ENCODE measurements at regions not wholly inside any gene's neighbourhood (a gene's known extent, or its start where the extent isn't known, plus 50 kb on each side); places are given as distances from the start of the nearest gene placed in this dataset.
"Not testable (repeated sequence)": the region's sequence is repeated elsewhere in the genome, so short reads cannot be mapped to it uniquely, and the experiment has no call there.

DNA sequence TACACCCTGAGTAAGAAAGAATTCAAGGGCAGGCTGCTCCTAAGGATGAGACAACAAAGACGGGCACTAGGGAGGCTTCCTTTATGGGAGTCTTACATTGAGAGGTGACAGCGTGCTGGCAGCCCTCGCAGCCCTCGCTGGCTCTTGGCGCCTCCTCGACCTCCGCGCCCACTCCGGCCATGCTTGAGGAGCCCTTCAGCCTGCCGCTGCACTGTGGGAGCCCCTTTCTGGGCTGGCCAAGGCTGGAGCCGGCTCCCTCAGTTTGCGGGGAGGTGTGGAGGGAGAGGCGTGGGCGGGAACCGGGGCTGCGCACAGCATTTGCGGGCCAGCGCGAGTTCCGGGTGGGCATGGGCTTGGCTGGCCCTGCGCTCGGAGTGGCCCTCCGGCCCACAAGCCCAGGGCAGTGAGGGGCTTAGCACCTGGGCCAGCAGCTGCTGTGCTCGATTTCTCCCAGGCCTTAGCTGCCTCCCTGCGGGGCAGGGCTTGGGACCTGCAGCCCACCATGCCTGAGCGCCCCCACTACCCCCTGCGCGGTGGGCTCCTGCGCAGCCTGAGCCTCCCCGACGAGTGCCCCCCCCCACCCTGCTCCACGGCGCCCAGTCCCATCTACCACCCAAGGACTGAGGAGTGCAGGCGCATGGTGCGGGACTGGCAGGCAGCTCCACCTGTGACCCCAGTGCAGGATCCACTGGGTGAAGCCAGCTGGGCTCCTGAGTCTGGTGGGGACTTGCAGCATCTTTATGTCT, 75.3 kb downstream of the BARX1 start:
- DNase-seq (ENCODE audit: low spot score); FAIRE-seq: not testable (repeated sequence)

DNA sequence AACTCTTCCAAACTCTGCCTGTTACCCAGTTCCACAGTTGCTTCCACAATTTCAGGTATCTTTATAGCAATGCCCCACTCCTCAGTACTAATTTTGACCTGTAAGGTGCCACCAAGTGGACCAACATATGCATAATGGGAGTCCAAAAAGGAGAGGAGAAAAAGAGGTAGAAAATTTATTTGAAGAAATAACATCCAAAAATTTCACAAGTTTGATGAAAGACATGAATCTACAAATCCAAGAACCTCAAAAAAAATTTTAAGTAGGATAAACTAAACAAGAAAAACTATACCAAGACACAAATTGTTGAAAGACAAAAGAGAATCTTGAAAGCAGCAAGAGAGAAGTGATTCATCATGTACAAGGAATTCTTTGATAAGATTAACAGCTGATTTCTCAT, 79.8 kb downstream of the BARX1 start:
- no peak for DNase-seq (ENCODE audit: low spot score)
- FAIRE-seq = no peak

DNA sequence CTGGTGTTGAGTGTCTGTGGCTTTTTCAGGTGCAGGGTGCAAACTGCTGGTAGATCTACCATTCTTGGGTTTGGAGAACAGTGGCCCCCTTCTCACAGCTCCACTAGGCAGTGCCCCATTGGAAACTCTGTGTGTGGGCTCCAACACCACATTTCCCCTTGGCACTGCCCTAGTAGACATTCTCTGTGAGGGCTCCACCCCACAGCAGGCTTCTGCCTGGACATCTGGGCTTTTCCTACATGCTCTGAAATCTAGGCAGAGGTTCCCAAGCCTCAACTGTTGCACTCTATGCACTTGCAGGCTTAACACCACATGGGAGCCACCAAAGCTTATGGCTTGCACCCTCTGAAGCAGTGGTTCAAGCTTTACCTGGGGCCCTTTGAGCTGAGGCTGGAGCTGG, 80.9 kb downstream of the BARX1 start:
- FAIRE-seq = no peak
- DNase-seq (ENCODE audit: low spot score) = no peak

DNA sequence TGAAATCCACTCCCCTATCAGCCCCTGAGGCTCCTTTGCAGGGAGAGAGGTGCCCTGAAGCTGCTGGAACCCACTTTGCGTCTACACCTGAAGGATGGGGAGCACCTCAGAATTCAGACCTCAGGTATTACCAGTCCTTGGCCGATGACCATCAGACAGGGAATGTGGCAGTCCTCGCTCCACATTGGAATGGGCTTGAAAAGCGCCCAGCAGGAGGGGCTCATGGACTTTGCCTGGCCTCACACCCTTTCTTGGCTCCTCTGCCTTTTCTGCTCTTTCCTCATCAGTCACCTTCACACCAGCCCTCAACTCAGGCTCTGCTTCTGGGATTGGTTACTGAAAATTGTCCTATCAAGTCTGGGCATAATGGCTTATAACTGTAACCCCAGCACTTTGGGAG, 83.9 kb downstream of the BARX1 start:
- no peak for DNase-seq (ENCODE audit: low spot score)
- no peak for FAIRE-seq

DNA sequence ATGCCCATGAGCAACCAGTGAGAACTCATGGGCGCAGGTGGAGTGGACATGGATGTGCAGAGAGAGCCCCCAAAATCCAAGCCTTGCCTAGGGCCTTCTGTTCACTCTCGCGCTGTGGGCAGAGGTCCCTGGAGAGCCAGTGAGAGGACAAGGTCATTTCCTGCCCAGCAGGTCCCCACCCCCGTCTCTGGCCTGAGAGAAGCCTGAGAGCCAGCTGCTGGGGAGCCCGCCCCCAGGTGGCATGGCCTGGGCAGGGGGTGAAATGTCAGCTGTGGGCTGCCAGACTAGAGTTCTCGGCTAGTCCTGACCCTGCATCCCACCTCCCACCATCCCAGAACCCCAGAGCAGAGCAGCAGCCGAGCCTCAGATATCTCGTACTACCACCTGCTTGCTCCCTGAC, 85.3 kb downstream of the BARX1 start:
- FAIRE-seq = no peak
- no peak for DNase-seq (ENCODE audit: low spot score)

DNA sequence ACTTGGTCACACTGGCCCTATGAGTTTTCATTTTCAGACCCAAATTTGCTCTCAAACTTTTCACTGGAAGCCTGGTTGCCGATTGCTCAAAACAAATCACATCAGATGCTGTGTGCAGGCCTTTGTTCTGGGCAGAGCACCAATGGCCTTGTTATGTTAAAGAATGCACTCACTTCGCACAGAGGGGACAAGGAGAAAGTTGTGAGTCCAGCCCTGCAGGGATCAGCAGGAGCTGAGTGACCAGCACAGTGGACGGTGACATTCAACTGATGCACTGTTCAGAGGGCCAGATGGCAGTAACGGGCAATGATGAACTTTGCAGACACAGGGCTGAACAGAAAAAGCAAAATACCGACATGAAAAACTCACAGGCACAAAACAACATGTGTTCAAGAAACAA, 86.1 kb downstream of the BARX1 start:
- DNase-seq (ENCODE audit: low spot score) (no peak), FAIRE-seq (no peak)

DNA sequence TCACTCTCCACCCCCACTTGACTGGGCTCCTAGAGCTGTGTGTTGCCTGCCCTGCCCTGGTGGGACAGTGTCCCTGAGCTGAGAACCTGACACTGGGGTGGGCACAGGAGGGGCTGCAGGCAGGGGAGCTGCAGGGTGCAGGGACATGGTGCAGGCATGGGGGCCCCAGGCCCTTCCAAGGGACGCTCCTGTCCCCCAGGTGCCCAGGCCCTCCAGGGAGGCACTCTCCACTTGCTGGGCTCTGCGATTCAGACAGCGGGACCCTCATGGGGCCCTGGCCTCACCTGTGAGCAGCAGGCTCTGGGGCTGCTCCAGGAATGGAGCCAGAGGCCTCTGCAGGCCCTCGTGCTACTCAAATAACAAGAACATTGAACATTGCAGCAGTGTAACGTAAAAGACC, 89.4 kb downstream of the BARX1 start:
- no peak for DNase-seq (ENCODE audit: low spot score)

DNA sequence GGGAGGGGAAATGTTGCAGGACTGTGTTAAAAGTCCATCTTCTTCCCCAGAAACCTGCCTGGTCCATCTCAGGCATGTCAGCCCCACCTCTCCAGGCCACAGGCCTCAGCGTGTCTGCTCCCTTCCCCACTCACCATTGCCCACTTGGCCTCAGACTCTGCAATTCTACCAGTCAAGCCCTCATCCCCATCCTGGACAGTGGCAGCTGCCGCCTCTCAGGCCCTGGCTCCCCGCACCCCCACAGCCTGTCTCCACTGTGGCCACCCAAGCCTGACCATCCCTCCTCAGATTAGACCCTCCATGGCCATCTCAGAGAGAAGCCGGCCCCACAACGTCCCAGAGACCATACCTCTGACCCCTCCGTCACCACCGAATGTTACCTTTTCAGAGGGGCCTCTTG, 89.9 kb downstream of the BARX1 start:
- DNase-seq (ENCODE audit: low spot score) (no peak), FAIRE-seq (no peak)

More for the DNA sequence above, 89.4 kb downstream of the BARX1 start:
- FAIRE-seq = no peak

DNA sequence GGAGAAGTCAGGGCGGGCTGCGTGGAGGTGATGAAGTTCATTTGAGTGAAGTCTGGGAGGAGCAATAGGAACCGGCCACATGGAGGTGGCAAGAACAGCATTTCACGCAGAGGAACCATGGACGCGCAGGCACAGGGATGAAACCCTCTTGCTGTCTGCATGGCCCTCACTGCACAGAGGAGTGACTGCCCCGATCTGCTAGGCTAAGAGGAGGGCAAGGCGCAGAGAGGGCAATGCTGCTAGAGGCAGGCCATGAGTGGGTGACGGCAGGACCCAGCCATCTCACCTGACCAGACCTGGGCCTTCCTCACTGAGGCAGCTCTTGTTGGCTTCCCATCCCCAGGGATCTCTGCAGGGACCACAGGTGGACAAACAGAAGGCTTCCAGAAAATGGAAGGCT, 90.3 kb downstream of the BARX1 start:
- no peak for DNase-seq (ENCODE audit: low spot score)
- no peak for FAIRE-seq

DNA sequence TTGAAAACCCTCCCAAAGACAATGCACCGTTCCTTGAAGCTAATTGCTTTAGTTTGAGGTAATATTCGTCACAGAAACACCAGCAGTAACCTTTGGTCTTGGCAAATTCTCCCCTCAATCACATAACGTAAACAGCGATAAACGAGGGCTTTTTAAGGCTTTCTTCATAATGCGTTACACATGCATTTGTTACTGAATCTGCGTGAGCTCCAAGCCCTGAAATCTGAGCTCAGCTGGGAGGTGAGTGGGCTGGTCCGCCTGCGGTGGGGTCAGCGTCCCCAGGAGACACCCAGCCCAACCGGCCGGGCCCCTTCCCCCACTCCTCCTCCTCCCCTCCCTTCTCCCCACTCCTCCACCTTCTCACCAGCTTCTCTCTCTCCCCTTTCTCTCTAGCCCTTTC, 91.1 kb downstream of the BARX1 start:
- no peak for DNase-seq (ENCODE audit: low spot score)

DNA sequence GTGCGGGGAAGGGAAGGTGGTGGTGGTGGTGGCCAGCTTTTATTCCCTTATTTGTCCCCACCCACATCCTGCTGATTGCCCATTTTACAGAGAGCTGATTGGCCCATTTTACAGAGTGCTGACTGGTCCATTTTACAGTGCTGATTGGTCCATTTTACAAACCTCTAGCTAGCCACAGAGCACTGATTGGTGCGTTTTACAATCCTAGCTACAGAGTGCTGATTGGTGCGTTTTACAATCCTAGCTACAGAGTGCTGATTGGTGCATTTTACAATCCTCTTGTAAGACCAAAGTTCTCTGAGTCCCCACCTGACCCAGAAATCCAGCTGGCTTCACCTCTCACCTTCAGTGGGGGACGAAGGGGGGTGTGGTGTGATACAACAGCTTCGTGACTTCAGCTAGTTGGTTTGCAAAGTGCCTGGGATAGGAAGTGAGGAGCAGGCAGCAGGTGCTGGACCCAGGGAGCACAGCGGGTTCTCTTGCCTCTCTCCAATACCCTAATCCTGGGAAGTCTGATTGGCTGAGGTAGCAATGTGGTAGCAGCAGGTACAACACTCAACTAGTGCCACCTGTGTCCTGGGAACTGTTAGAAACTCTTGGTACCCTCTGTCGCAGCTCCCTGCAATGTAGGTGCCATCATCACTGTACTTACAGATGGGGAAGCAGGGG, 92.1 kb downstream of the BARX1 start:
- FAIRE-seq (no peak), DNase-seq (ENCODE audit: low spot score) (no peak)

More for the DNA sequence above, 91.1 kb downstream of the BARX1 start:
- no peak for FAIRE-seq

DNA sequence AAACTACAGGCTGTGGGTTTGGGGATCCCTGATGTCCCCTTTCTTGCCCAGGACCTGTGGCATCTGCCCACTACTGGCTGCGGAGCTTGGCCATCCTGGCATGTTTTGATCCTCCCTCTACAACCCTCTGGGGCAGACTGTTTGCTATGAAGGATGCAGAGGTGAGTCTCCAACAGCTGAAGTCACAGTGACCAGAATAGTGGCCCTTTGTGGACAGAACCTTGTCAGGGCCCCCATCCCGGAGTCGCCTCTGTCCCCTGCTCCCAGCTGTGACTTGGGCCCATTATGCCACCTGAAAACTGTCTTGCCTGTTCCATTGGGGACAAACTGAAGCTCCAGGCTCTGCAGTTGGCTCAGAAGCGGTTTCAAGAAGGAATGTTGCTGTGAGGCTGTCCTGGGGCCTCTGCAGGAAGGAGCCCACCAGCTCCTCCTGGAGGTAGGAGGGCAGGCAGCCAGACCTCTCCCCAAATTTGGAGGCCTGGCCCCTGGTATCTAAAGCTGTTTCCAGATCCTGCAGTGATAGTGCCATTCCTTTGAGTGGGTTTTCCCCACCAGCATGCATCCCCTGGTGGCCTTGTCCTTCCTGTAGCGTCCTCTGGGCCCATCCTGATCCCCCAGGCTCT, 93.3 kb downstream of the BARX1 start:
- FAIRE-seq = no peak

DNA sequence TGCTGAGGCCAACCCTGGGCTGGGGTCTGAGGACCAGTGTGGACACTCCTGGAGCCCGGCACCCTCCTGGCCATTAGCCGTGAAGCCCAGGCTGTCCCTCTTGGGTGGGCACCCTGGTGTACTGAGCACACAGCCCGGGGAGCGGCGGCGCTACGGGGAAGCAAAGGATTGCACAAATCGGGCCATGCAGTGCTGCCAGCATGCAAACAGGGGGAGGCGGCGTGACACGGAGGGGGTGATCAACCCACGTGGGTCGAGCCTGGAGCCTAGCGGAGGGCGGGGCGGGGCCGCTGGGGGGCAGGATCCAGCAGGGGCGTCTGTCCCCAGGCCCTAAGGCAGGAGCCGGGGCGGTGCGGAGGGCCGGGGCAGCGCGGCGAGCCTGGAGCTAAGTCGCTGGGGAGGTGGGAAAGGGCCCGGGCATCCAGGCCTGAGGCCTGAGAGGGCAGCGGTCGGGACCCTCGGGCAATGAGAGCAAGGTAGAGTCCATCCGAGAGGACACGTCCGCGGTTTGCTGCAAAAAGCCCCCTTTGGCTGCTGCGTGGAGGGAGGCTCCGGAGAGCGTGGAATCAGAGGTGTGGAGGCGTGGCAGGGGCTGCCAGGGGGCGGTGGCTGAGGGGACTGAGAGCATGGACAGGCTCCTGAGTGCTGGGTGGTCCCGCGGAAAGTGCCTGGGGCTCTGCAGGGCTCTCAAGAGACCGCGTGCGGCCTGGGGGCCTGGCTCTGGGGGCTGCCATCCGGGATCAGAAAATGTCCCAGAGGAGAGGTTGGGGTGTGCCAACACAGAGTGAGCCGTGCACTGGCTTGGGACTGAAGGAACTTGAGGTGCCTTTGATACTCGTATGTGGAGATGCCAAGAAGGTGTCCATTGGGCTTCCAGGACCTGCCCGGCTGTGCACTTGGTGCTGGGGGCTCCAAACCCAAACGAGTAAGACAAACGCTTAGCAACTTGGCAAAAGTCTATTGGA, 94.2 kb downstream of the BARX1 start:
- DNase-seq (ENCODE audit: low spot score) (no peak), FAIRE-seq (no peak)

More for the DNA sequence above, 93.3 kb downstream of the BARX1 start:
- DNase-seq (ENCODE audit: low spot score) = no peak

DNA sequence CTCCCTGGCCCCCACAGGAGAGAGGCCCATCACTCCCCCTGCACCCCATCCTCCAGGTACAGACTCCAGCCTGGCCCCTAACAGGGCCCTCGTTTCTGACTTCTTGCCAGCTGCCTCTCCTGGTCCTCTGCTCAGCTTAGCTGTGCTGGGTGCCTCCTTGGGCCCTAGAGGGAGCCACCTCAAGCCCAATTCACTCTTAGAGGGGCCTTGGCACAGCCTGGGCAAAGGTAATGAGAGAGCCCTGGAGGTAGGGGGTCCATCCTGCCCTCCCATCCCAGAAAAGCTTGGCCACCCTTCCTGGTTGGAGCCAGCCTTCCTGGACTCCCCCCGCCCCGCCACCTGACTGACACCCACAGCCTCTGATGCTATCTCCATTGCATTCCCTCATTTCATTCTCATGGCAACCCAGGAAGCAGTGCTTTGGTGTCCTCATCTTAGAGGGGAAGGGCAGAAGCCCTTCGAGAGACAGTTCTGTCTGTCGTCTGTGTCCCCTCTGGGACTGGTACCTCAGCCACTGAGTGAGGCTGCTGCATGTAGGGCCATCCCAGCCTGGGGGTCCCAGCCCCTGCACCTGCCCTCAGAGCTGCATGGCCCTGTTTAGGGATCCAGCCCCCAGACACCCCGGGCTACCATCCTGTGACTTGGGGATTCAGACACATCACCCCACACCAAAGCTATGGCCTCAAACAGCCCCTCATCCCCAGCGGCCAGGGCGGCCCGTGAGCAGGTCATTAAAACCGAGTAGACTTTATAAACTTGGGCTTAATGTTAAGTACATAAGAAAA, 95.5 kb downstream of the BARX1 start:
- FAIRE-seq (no peak), DNase-seq (ENCODE audit: low spot score) (no peak)

DNA sequence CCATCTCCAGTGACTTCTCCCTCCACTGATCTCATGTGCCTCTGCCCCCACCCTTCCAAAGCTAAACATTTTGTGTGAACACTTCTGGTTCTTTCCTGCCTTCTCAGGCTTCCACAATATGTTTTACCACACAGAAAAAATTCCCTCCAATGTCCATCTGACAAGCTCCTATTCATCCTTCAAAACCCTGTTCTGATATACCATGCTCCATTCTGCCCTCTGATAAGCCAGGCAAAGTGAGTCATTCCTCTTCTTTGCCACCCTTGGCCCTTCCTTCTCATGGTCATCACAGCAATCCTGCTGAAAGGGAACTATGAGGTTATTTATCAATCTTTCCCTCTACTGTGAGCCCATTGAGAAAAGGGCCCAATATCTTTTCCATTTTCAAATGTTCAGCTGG, 97.6 kb downstream of the BARX1 start:
- no peak for FAIRE-seq
- DNase-seq (ENCODE audit: low spot score) = no peak

DNA sequence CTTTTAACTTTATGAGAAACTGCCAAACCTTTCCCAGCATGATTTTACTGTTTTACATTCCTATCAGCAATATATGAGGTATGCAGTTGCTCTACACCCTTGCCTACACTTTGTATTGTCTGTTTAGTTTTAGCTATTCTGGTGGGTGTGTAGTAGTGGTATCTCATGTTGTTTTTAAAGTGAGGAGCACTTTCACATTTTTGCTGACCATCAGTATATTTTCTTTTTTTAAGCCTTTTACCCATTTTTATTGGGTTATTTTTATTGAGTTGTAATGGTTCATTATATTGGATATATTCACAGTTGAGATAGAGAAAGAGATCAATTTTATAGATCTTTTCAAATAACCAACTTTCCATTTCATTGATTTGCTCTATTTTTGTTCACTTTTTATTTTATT, 102.4 kb downstream of the BARX1 start:
- FAIRE-seq = no peak

DNA sequence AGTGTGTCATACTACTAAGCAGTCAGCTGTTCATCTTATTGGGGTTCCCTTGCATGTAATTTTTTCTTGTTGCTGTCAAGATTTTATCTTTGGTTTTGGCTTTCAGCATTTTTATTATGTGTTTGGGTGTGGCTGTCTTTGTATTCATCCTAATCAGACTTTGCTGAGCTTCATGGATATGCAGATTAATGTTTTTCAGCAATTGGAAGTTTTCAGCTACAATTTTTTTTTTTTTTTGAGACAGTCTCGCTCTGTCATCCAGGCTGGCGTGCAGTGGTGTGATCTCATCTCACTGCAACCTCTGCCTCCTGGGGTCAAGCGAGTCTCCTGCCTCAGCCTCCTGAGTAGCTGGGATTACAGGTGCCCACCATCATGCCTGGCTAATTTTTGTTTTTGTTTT, 108.8 kb downstream of the BARX1 start:
- FAIRE-seq (no peak), DNase-seq (ENCODE audit: low spot score) (no peak)

More for the DNA sequence above, 102.4 kb downstream of the BARX1 start:
- no peak for DNase-seq (ENCODE audit: low spot score)

DNA sequence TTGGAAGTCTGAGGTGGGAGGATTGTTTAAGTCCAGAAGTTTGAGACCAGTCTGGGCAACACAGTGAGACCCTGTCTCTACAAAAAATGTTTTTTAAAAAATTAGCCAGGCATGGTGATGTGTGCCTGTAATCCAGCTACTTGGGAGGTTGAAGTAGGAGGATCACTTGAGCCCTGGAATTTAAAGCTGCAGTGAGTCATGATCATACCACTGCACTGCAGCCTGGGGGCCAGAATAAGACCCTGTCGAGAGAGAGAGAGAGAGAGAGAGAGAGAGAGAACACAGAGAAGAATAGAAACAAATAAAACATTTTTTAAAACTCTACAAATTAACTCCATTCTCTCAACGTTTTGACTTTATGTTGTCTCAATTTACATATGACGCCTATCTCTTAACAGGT, 111.8 kb downstream of the BARX1 start:
- no peak for FAIRE-seq
- DNase-seq (ENCODE audit: low spot score) = no peak

DNA sequence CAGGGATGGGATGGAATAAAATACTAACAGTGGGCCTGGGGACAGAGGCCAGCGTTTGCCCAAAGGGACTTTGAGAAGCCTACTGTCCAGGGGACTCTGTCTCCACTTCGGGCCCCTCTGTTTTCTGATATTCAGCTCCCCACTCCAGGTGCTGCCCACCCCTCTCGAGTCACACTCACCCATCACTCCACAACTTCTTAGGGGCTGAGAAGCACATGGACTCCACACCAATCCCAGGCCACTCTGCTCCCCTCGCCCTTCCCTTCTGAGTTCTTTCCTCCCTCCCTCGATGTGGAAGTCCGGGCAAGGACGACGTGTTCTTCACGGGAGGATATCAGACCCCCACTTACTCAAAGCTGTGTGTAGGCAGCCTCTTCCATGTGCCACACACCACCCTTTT, 124.5 kb downstream of the BARX1 start:
- FAIRE-seq (no peak), DNase-seq (ENCODE audit: low spot score) (peak; percentile 1)

DNA sequence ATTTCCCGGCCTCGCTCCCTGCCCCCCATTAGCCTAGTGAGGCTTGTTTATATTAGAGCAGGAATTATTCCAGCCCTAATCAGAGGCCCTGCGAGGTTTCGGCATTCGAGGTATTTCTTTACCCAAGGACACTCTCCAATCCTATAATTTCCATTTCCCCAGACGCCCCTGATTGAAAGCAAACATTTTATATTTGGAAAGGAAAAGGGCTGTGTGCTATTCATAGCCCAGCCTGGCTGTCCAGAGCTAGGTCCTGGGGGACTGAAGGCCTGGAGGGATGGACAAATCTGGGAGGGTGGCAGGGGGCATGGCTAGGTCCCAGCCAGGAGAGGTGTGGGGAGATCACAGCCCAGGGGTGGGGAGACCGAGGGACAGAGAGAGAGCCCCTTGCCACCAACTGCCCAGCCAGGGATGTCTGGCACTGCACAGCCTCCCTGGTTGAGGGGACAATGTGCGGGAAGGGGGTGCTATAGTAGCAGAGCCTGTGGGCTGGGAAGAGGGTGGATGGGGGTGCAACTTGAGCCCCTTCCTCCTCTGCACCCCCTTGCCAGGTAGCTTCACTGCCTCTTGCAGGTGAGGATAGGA, 125.1 kb downstream of the BARX1 start:
- DNase-seq (ENCODE audit: low spot score) = no peak
- FAIRE-seq = no peak

Measured in urothelium cell line (cell line).